Transverse colon (tissue), 4 donors: ENCODE measurements at regions not wholly inside any gene's neighbourhood (a gene's known extent, or its start where the extent isn't known, plus 50 kb on each side); places are given as distances from the start of the nearest gene placed in this dataset.

Source experiments
- DNase-seq: peaks from one replicate; pipeline ENCODE4 v3.0.0-alpha.2; 2019
- H3K27ac ChIP-seq, 4 donors: fragments of 200-600 bp; sonication (generic); 2 replicates each; pipeline ENCODE4 v1.5.1; 2016 to 2018; ENCODE audit warnings: inconsistent platforms in 4 of 4
- H3K27me3 ChIP-seq: fragments of 200-600 bp; sonication (generic); 2 replicates; pipeline ENCODE4 v1.5.1; 2017; ENCODE audit warnings: inconsistent platforms
- H3K36me3 ChIP-seq, 4 donors: fragments of 200-600 bp; sonication (generic); 2 replicates each; pipeline ENCODE4 v1.5.1; 2017 to 2019; ENCODE audit warnings: inconsistent platforms in 4 of 4
- H3K4me1 ChIP-seq, 4 donors: fragments of 200-600 bp; sonication (generic); 2 replicates each; pipeline ENCODE4 v1.5.1; 2017 to 2020; ENCODE audit warnings: inconsistent platforms in 4 of 4
- H3K4me3 ChIP-seq, 4 donors: fragments of 200-600 bp; sonication (generic); 1 replicate in 1 of 4; 2 replicates in 3 of 4; pipeline versions ENCODE4 v1.5.1 to v1.6.1; 2017 to 2019; ENCODE audit warnings: inconsistent platforms in 4 of 4
- H3K9me3 ChIP-seq, 2 donors: fragments of 200-600 bp; sonication (generic); 2 replicates each; pipeline ENCODE4 v1.5.1; 2017 to 2019; ENCODE audit warnings: inconsistent platforms in 2 of 2
- CTCF ChIP-seq, 5 experiments: fragments of 200-600 bp in 3 of 5; fragments of 450-650 bp in 2 of 5; sonication (generic) in 3 of 5; IDR thresholded peaks; 1 replicate in 2 of 5; 2 replicates in 3 of 5; pipeline ENCODE4 v1.5.1; 2016 to 2017; ENCODE audit warnings: antibody characterized with exemption in 5 of 5, inconsistent platforms in 3 of 5, mild to moderate bottlenecking in 2 of 5, moderate library complexity in 1 of 5
- EP300 ChIP-seq: sonication (generic); formaldehyde crosslinking; IDR thresholded peaks from one replicate; pipeline ENCODE4 v1.6.1; 2017; ENCODE audit warnings: antibody characterized with exemption, low read depth
- POLR2A ChIP-seq: fragments of 450-650 bp; IDR thresholded peaks from one replicate; pipeline ENCODE4 v1.6.1; 2016; ENCODE audit warnings: antibody characterized with exemption, mild to moderate bottlenecking, moderate library complexity
- POLR2AphosphoS5 ChIP-seq, 3 donors: sonication (generic); formaldehyde crosslinking; IDR thresholded peaks; one replicate each; pipeline ENCODE4 v1.6.1; 2016; ENCODE audit warnings: antibody characterized with exemption in 3 of 3
- WGBS, 2 donors: methylation state at CpG; one replicate each; pipeline ENCODE4 v1.1.5; 2018; ENCODE audit warnings: low coverage in 1 of 2; 5-methylcytosine and 5-hydroxymethylcytosine counted together
- in situ Hi-C, 4 donors: fragments of 200-750 bp; cut with MboI; loops; one replicate each; pipeline versions ENCODE4 v1.15.0 to v1.15.1; 2017; ENCODE audit warnings: low sequenced_read_pairs in 3 of 4, low pct_ligation_motif_present in 1 of 4, low pct_unique_long_range_greater_than_20kb in 1 of 4
- intact Hi-C: fragments of 100-400 bp; cut with DNase I; formaldehyde crosslinking; loops from one replicate; pipeline ENCODE4 v1.15.1; 2023; ENCODE audit warnings: low total_unique reads

GRCh38 chr1:172951730-172952365 lies 98.9 kb downstream of the TNFSF18 start:
- Histone ChIP-seq H3K4me3 (no peak overlapping the region), H3K36me3 (no peaks in the 10 kb centered on the region), H3K9me3 (no peaks in the 10 kb centered on the region), H3K4me1 (no peaks in the 10 kb centered on the region), H3K27ac (no peak overlapping the region), H3K27me3 (no peaks in the 10 kb centered on the region)
- no peak for DNase-seq
- WGBS, 2 donors, result 56 to 64% methylated on average over 3 of the region's 3 CpGs
- in situ Hi-C loops, result no loop called here
- intact Hi-C loops, result no loop called here
- no peak for TF ChIP-seq POLR2A
- no peak for TF ChIP-seq EP300
- no peak for TF ChIP-seq CTCF (IDR thresholded peaks at IDR 0.05)
- no peak for TF ChIP-seq POLR2AphosphoS5 (IDR thresholded peaks at IDR 0.05)

DNA sequence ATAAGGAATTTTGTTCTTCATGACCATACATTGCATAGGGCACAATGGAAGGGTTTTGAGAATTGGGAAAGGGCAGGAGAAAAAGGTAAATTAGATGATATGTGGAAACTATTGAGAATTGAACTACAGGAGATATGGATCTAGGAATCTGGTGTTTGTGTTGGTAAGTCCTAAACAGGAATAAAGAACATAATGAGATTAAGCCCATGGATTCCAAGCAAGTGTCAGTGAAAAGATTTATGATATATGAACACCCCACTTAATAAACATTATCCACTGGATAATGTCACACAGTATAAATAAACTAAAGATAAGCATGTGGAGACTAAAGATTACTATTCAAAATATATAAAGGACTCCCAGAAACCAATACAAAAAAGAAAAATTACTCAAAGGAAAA lies 98.2 kb downstream of the TNFSF18 start:
- Histone ChIP-seq H3K9me3 (no peaks in the 10 kb centered on the region), H3K36me3 (no peaks in the 10 kb centered on the region), H3K4me1 (no peaks in the 10 kb centered on the region), H3K27me3 (no peaks in the 10 kb centered on the region), H3K4me3 (no peak overlapping the region), H3K27ac (no peak overlapping the region)
- in situ Hi-C loops, result no loop called here
- TF ChIP-seq POLR2AphosphoS5 (IDR thresholded peaks at IDR 0.05), result no peak
- TF ChIP-seq CTCF (IDR thresholded peaks at IDR 0.05), result no peak
- TF ChIP-seq POLR2A, result no peak
- no peak for TF ChIP-seq EP300
- intact Hi-C loops, result no loop called here
- no peak for DNase-seq

DNA sequence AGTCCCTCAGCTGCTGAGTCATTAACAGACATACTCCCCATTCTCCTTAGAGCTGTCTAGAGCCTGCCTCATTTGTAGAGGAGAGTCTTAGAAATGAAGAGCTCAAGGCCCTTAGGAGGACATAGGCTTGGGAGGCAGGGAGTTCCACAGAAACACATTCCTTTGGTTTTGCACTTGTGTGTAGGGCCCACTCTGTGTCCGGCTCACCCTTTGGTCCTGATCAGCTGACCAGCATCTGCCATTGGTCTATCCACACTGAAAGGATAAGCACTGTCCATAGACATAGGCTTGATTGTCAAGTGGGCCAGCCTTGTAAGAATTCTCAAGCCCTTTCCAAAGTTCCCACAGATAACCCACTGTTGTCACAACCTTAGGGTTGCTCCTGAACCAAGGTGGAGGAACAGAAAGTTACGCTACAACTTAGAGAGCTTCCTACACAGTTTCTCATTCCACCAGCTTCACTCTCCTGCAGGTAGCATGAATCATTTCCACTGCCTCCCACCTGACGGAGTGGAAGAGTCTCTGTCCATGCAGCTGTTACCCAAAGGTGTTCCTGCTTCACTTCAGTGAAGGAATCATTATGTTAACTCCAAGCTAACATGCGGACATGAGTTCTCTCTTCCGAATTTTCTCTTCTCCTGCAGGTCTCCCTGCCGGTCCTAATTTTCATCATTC lies 96.1 kb downstream of the TNFSF18 start:
- TF ChIP-seq CTCF (IDR thresholded peaks at IDR 0.05) (no peak), POLR2AphosphoS5 (IDR thresholded peaks at IDR 0.05) (no peak), EP300 (no peak), POLR2A (no peak)
- H3K27ac ChIP-seq, result no peak overlapping the region
- in situ Hi-C loops, result no loop called here
- no peaks in the 10 kb centered on the region for H3K9me3 ChIP-seq
- intact Hi-C loops, result no loop called here
- H3K4me1 ChIP-seq, result peaks cover 0 to 10% (median 6%) of the 10 kb centered on the region in 4 donors
- no peak for DNase-seq
- H3K36me3 ChIP-seq, result no peaks in the 10 kb centered on the region
- H3K4me3 ChIP-seq, result no peak overlapping the region
- H3K27me3 ChIP-seq, result no peaks in the 10 kb centered on the region
- 86 to 92% methylated on average over 4 to 6 of the region's 6 CpGs for WGBS, 2 donors

GRCh38 chr1:172955161-172955815 lies 95.5 kb downstream of the TNFSF18 start:
- 87 to 94% methylated on average over 5 of the region's 5 CpGs for WGBS, 2 donors
- Histone ChIP-seq H3K4me1 (peaks cover 5 to 17% (median 13%) of the 10 kb centered on the region in 4 donors), H3K27me3 (no peaks in the 10 kb centered on the region), H3K27ac (no peak overlapping the region), H3K4me3 (no peak overlapping the region), H3K36me3 (no peaks in the 10 kb centered on the region), H3K9me3 (no peaks in the 10 kb centered on the region)
- intact Hi-C loops, result no loop called here
- no peak for TF ChIP-seq POLR2AphosphoS5 (IDR thresholded peaks at IDR 0.05)
- no peak for TF ChIP-seq POLR2A
- TF ChIP-seq EP300, result no peak
- TF ChIP-seq CTCF (IDR thresholded peaks at IDR 0.05), result no peak
- in situ Hi-C loops, result no loop called here
- DNase-seq, result no peak
